C4-2B (cell line): ENCODE measurements at regions not wholly inside any gene's neighbourhood (a gene's known extent, or its start where the extent isn't known, plus 50 kb on each side); places are given as distances from the start of the nearest gene placed in this dataset.

ENCODE experiments used
- CTCF ChIP-seq: fragments of 450-650 bp; conservative IDR thresholded peaks from 2 replicates; pipeline ENCODE4 v1.5.1; 2017; ENCODE audit warnings: mild to moderate bottlenecking
- ZFX ChIP-seq: fragments of 450-650 bp; IDR thresholded peaks from 2 replicates; pipeline ENCODE4 v1.6.1; 2017

GRCh38 chr5:56297851-56298250 is 64.7 kb upstream of the ANKRD55 start:
- TF ChIP-seq CTCF (no peak), ZFX (no peak)
